ENCODE measurements at regions not wholly inside any gene's neighbourhood (a gene's known extent, or its start where the extent isn't known, plus 50 kb on each side); places are given as distances from the start of the nearest gene placed in this dataset.

DNA sequence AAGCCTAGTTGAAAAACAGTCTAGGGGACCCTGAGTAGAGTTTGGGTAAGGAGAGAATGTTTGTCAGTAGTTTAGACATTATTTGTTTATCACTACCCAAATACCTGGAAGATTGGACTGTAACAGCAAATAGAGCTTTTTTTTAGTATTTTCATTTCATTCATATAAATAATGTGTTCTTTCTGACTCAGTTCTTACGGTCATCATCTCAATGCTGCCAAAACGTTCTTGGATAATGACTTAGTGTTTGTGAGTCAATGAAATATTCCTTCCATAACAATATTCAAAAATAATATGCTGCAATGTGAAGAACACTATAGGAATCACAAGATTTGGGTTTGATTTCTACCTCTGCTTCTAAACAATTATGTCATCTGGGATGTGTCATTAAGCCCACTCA is 400.0 kb upstream of the PKN2 start:
- peak; percentile 25 to 26 for DNase-seq (ENCODE audit: low read depth in 2 of 2)
- Histone ChIP-seq H3K4me3 (replicated peaks in 1 of 4; ENCODE audit: control extremely low read depth in 1 of 4, insufficient read depth in 1 of 4, low read depth in 3 of 4, low read length in 4 of 4) (no peak overlapping the region), H4K20me1 (ENCODE audit: control insufficient read depth, extremely low read depth, insufficient read depth, low read length) (no peaks in the 10 kb centered on the region), H3K9me3 (ENCODE audit: control insufficient read depth, insufficient read depth, low read depth, low read length) (no peaks in the 10 kb centered on the region), H3K4me2 (ENCODE audit: extremely low read depth, insufficient read depth, low read length) (no peak overlapping the region), H3K79me2 (ENCODE audit: control insufficient read depth, insufficient read depth, low read length) (no peaks in the 10 kb centered on the region), H3K4me1 (ENCODE audit: control insufficient read depth, extremely low read depth, insufficient read depth, low read length) (no peaks in the 10 kb centered on the region), H3K27ac (ENCODE audit: insufficient read depth, low read length) (no peak overlapping the region), H3K36me3 (ENCODE audit: control insufficient read depth, insufficient read depth, low read length) (no peaks in the 10 kb centered on the region), H3K9ac (ENCODE audit: insufficient read depth, low read length) (no peak overlapping the region), H2AFZ (ENCODE audit: low read length) (no peak overlapping the region), H3K27me3 (ENCODE audit: control insufficient read depth, insufficient read depth, low read length) (no peaks in the 10 kb centered on the region)
- no peak for TF ChIP-seq EZH2 (IDR thresholded peaks at IDR 0.05; ENCODE audit: low read length, missing control alignments)
- TF ChIP-seq, protein P1, sequence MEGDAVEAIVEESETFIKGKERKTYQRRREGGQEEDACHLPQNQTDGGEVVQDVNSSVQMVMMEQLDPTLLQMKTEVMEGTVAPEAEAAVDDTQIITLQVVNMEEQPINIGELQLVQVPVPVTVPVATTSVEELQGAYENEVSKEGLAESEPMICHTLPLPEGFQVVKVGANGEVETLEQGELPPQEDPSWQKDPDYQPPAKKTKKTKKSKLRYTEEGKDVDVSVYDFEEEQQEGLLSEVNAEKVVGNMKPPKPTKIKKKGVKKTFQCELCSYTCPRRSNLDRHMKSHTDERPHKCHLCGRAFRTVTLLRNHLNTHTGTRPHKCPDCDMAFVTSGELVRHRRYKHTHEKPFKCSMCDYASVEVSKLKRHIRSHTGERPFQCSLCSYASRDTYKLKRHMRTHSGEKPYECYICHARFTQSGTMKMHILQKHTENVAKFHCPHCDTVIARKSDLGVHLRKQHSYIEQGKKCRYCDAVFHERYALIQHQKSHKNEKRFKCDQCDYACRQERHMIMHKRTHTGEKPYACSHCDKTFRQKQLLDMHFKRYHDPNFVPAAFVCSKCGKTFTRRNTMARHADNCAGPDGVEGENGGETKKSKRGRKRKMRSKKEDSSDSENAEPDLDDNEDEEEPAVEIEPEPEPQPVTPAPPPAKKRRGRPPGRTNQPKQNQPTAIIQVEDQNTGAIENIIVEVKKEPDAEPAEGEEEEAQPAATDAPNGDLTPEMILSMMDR (conservative IDR thresholded peaks at IDR 0.05 in 1 of 2, IDR thresholded peaks at IDR 0.05 in 1 of 2; ENCODE audit: low read depth in 1 of 2, low read length in 2 of 2): no peak

DNA sequence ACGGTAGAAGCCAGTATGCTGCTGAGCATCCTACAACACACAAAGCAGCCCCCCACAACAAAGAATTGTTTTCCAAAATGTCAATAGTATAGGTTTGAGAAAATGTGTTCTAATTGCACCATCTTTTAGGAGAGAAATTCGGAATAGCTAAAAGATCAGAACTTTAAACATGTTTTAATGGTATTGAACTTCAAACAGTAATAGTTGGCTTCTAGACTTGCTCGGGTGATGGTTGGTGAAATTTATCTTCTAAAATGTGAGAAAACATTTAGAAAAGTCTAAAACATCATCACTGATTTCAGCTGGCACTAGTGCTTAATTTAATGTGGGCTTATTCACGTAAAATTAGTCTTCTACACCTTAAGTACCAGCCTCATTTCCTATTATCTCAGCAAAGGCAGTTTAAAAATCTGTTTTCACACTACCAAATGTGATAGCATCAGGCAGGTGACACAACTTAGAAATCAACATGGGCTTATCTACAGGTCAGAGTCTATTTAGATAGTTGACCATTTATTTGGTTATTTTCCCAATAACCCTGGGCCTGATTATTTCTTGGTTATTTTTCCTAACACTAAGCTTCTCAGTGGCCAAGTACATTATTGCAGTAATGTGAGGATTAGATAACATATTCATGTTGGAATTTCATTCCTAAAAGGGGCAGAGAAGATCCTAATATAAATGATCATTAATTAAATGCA is 399.3 kb upstream of the PKN2 start:
- no peak for DNase-seq (ENCODE audit: low read depth in 2 of 2)
- TF ChIP-seq, protein P1 (conservative IDR thresholded peaks at IDR 0.05 in 1 of 2, IDR thresholded peaks at IDR 0.05 in 1 of 2; ENCODE audit: low read depth in 1 of 2, low read length in 2 of 2): no peak
- TF ChIP-seq EZH2 (IDR thresholded peaks at IDR 0.05; ENCODE audit: low read length, missing control alignments): no peak
- no peak overlapping the region for H3K4me3 ChIP-seq (replicated peaks in 1 of 4; ENCODE audit: control extremely low read depth in 1 of 4, insufficient read depth in 1 of 4, low read depth in 3 of 4, low read length in 4 of 4)
- H3K9ac ChIP-seq (ENCODE audit: insufficient read depth, low read length): no peak overlapping the region
- H3K79me2 ChIP-seq (ENCODE audit: control insufficient read depth, insufficient read depth, low read length): no peaks in the 10 kb centered on the region
- no peak overlapping the region for H2AFZ ChIP-seq (ENCODE audit: low read length)
- no peaks in the 10 kb centered on the region for H3K36me3 ChIP-seq (ENCODE audit: control insufficient read depth, insufficient read depth, low read length)
- H3K4me2 ChIP-seq (ENCODE audit: extremely low read depth, insufficient read depth, low read length): no peak overlapping the region
- H3K27me3 ChIP-seq (ENCODE audit: control insufficient read depth, insufficient read depth, low read length): no peaks in the 10 kb centered on the region
- no peaks in the 10 kb centered on the region for H3K9me3 ChIP-seq (ENCODE audit: control insufficient read depth, insufficient read depth, low read depth, low read length)
- H4K20me1 ChIP-seq (ENCODE audit: control insufficient read depth, extremely low read depth, insufficient read depth, low read length): no peaks in the 10 kb centered on the region
- H3K4me1 ChIP-seq (ENCODE audit: control insufficient read depth, extremely low read depth, insufficient read depth, low read length): no peaks in the 10 kb centered on the region
- no peak overlapping the region for H3K27ac ChIP-seq (ENCODE audit: insufficient read depth, low read length)

DNA sequence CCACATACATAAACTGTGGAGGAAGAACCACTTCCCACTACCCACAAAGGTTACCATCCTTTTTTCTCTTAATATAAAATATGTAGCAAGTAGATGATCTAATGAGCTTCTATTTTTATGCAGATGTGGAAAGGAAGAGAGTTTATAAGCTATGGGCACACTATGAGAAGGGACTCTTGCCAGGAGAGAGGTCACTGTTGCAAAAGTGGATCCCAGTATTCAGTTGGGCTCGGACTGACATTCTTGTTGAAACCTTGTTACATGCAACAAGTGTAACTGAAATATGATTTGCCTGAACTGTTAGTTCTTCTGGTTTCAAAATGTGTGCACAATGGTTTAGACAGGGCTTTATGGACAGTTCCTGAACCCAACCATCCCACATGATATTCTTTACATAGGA is 397.4 kb upstream of the PKN2 start:
- Histone ChIP-seq H4K20me1 (ENCODE audit: control insufficient read depth, extremely low read depth, insufficient read depth, low read length) (no peaks in the 10 kb centered on the region), H3K36me3 (ENCODE audit: control insufficient read depth, insufficient read depth, low read length) (no peaks in the 10 kb centered on the region), H3K4me3 (replicated peaks in 1 of 4; ENCODE audit: control extremely low read depth in 1 of 4, insufficient read depth in 1 of 4, low read depth in 3 of 4, low read length in 4 of 4) (no peak overlapping the region), H2AFZ (ENCODE audit: low read length) (no peak overlapping the region), H3K79me2 (ENCODE audit: control insufficient read depth, insufficient read depth, low read length) (no peaks in the 10 kb centered on the region), H3K27me3 (ENCODE audit: control insufficient read depth, insufficient read depth, low read length) (no peaks in the 10 kb centered on the region), H3K9me3 (ENCODE audit: control insufficient read depth, insufficient read depth, low read depth, low read length) (no peaks in the 10 kb centered on the region), H3K9ac (ENCODE audit: insufficient read depth, low read length) (no peak overlapping the region), H3K27ac (ENCODE audit: insufficient read depth, low read length) (no peak overlapping the region), H3K4me2 (ENCODE audit: extremely low read depth, insufficient read depth, low read length) (no peak overlapping the region), H3K4me1 (ENCODE audit: control insufficient read depth, extremely low read depth, insufficient read depth, low read length) (no peaks in the 10 kb centered on the region)
- TF ChIP-seq, protein P1 (conservative IDR thresholded peaks at IDR 0.05 in 1 of 2, IDR thresholded peaks at IDR 0.05 in 1 of 2; ENCODE audit: low read depth in 1 of 2, low read length in 2 of 2): no peak
- TF ChIP-seq EZH2 (IDR thresholded peaks at IDR 0.05; ENCODE audit: low read length, missing control alignments): no peak
- no peak for DNase-seq (ENCODE audit: low read depth in 2 of 2)

All from fibroblast of lung (primary cell).